Amygdala (tissue), 56 donors: ENCODE measurements at regions not wholly inside any gene's neighbourhood (a gene's known extent, or its start where the extent isn't known, plus 50 kb on each side); places are given as distances from the start of the nearest gene placed in this dataset.
"Not testable (repeated sequence)": the region's sequence is repeated elsewhere in the genome, so short reads cannot be mapped to it uniquely, and the experiment has no call there.

Source experiments
- DNase-seq, 56 donors: peaks; one replicate each; lab custom pipeline; 2025; lab: John Stamatoyannopoulos, UW

- DNase-seq: no peak
Observed at GRCh38 chr14:24744641-24745040, 110.7 kb upstream of the GZMB start.

- DNase-seq: no peak
Observed at GRCh38 chr14:24741871-24742270, 107.9 kb upstream of the GZMB start.

- no peak for DNase-seq
Observed at GRCh38 chr14:24735984-24736630, 102.1 kb upstream of the GZMB start.

DNA sequence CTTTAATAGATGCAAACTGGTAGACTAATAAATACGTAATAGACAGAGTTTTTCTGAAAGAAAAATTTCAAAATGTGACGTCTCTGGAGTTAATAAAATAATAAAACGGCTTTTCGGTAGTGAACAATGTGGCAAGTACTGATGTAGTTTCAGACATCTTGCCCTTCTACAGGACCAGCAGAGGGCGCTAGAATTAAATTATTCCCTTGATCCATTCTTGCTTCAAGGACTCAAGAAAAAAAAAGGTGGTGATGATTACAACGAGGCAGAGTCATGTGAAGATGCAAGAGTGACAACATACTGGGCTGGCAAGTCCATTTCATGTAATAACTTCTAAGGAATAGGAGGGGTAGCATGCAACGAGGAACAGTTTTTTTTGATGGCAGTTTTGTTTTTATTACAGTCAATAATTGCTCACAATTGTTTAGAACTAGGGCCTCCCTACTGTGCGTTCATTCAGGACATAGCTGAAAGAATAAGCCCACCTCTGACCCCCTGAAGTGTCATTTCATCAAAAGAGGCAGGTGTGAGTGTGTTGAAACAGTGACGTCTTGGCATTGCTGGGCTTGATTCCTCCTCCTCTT is 101.0 kb upstream of the GZMB start:
- peak in 21 of 56 donors; percentile 1 to 72 (median 18) for DNase-seq

DNA sequence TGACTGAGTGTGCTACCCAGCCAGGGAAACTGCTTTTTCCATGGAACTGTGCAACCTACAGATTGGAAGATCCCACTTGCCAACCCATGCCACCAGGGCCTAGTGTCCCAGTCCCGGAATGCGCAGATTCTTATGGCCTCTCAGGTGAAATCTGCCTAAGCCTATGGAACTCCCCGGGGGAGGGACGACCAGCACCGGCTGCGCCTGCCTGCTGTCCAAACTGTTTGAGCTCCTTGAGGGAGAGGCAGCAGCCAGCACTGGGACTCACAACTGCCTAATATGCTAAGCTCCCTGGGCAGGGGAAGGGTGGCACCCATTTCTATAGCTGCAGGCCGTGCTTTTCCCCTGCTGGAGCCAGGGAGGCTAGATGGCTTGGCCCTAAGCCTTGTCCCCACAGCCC is 92.5 kb upstream of the GZMB start:
- no peak for DNase-seq

- no peak for DNase-seq
Observed at GRCh38 chr14:24725311-24725710, 91.3 kb upstream of the GZMB start.

DNA sequence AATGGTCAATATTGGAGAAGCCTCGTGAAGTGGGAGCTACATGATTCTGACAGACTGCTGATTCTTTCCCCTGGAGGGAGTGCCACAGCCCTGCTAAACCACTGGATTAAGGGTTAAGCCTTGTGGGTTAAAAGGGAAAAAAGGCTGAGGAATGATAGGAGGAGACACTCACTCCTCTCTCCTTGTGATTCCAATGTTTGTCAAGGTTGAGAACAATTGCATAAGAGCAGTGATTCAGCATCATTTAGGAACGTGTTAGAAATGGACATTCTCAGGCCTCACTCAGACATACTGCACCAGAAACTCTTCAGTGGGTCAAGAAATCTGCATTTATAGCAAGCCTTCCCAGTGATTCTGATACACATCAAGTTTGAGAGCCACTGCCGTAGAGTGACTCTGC is 87.8 kb upstream of the GZMB start:
- no peak for DNase-seq

DNA sequence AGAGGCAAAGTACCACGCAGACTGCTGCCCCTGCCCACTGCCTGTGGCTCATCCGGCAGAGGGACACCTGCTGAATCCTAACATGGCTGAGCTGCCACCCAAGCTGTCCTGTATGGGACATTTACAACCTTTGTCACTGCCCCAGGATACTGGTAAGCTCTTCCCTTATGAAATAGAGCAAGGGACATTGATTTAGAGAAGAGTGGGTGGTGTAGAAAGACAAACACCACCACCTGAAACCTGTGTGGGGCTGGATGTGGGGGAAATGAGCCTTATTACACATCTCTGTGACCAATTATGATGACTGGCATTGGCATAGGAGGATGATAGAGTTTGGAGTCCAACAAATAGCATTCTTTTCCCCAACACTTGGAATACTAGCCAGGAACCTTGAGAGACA is 81.2 kb upstream of the GZMB start:
- DNase-seq: no peak

DNA sequence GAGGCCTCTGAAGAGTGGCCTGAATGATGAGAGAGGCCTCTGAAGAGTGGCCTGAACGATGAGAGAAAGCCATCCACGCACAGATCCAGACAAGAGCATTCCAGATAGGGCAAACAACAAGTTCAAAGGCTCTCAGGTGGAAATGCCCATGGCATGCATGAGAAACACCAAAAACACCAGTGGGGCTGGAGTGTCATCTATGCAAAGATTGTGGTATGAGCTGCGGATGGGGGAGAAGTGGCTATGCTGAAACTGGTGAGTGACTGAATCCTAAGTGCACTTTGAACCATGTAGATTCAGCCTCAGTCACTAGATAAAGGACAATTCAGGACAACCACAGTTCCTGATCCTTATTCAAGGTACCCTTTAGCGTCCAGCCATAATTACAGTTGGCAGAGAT is 79.4 kb upstream of the GZMB start:
- no peak for DNase-seq

DNA sequence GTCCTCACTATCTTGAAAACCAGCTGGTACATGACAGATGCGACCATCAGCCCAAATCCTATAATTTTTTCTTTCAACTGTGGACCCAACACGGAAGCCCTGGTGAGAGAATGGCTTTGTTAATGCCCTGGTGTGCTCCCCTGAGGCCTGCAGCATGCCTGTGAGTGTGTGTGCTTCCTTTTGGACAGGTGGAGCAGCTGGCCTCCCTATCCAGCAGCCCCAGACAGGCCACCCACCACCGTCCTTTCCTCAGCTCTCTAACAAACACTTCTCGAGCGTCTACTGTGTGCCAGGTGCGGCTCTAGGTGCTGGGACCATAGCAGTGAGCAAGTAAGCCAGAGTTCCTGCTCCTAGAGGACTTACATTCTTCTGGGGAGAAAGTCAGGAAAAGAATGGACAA is 78.9 kb upstream of the GZMB start:
- no peak for DNase-seq

DNA sequence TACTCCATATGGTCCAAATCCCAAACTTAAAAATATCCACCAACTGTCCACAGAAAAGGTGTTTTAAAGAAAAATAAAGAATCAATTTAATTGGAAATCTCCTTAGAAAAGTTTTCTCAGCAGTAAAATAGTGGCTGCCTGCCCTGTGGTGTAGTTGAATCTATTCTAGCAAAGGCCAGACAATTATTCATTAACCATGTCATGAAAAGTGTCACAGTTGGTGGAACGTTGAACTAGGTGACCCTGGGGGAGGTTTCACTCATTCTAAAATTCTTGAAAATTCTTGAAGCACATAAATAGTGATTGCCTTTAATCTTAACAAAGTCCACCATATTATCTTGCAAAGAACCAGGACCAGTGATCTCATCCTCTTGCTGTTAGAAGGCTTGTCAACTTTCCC is 78.4 kb upstream of the GZMB start:
- no peak for DNase-seq

DNA sequence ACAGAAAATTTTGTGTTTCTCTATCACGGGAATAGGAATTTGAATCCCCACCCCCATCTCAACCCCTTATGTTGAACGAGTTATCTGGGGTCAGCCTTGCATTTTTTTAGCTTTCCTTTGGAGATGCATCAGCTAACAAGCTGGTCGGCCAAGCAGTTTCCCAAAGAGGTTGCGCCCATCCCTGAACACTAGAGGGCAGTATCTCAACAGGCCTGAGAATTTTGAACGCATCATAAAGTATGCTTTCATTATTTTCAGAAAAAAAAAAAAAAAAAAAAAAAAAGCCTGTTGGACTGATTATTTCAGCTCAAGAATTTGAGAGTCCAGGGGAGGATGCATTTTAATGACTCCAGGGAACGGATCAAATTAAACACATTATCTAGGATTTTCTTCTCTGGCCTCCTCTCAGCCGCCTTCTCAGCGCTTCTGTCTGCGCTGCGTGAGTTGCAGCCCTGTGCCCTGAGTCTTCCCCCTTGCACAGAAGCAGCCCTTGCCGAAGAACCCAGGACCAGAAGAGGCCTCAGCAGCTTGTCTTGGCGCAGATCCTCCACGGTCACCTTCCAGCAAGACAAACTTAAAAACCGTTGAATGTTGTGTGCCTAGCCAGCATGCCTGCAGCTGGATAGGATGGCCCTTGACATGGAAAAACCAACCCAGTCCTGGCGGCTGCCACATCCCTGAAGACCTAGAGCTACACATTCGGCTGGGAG is 76.6 kb upstream of the GZMB start:
- peak in 38 of 56 donors; percentile 3 to 78 (median 26) for DNase-seq

GRCh38 chr14:24708684-24709083 is 74.7 kb upstream of the GZMB start:
- no peak for DNase-seq

GRCh38 chr14:24706351-24706750 is 72.4 kb upstream of the GZMB start:
- DNase-seq: no peak

DNA sequence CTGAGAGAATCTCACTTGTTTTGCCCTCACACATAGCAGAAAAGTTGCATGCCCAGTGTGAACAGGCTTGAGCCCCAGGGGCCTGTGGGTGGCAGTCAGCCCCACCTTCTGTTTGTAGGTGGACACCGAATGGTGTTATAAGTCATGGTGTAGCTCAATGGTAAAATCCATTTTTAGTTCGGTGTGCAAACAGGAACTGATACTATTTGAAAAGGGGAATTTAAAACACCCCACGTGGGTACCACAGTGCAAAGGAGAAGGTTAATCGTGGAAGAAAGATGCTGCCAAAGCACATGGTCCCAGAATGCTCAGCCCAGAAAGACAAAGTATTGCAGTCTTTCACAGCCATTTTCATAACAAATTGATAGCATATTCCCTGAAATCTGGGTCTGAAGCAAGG is 71.8 kb upstream of the GZMB start:
- DNase-seq: peak in 1 of 56 donors; percentile 3

- DNase-seq: no peak
Observed at GRCh38 chr14:24701062-24701461, 67.1 kb upstream of the GZMB start.

DNA sequence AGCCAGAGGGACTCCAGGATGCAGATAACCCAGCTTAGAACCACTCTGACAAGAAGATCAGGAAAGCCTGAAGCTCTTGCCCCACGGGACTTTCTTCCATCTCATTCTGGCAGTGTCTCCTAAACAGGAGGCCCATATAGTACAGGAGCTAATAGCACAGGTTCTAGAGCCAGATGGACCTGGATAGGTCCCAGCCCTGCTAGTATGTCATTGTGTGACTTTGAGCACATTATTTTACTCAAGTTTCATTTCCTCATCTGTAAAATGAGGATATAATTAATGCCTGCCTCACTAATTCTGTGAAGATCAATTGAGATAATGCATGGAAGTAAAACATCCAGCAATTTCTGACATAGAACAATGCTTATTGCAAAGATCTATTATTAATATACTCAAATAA is 66.5 kb upstream of the GZMB start:
- DNase-seq: no peak

DNA sequence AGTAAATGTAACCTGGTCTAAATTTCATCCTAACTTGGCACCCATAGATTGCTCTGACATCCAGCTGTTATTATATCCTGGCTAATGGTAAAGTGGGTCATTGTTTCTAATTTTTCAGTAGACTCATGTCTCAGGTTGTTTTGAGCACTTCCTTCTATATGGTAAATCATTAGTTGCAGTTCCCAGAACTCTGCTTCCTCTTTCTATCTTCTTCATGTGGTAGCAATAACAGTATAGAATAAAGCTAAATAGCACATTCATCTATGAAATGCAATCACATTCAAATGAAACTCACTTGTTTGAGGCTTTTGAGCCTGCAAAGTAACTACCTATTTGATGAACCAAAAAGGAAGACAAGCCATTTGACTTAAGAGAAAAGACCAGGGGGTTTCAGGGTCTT is 65.1 kb upstream of the GZMB start:
- DNase-seq: no peak

GRCh38 chr14:24696280-24696920 is 62.4 kb upstream of the GZMB start:
- not testable (repeated sequence) for DNase-seq

DNA sequence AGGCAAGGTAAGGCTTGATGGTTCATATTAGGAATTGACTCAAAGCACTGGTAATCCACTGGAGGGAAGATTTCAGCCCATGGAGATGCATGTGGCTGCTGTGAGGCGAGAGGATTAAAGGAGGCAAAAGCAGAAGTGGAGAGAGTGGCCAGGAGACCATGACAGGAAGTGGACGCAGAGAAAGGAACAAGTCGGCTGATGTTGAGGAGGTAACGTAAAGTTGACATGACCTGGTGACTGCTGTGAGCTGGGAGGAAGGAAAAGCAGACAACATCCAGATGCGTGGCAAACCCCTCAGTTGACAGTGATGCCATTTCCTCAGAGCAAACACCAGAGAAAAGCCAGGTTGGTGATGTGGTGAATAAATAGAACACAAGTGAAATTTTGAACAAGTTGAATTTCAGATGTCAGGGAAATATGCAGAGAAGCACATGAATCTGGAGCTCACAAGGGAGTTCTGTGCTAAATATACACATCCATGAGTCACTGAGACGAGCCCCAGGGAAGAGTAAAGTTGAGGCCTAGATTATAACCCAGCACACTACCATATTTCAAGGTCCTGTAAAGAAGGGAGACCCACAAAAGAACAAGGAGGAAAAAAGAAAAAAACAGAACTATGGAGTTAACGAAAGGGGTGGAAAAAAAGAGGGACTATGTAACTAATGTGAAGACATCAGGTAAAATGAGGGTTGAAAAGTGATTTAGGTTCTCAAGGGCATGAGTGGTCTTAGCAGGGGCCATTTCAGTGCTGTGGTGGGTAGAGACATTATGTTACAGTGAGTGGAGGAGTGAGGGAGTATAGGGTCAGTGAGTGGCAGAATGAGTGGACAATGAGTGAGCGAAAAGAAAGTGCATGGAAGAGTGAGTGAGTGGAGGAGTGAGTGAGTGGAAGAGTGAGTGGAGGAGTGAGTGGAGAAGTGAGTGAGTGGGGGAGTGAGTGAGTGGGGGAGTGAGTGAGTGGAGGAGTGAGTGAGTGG is 61.6 kb upstream of the GZMB start:
- peak in 10 of 56 donors; percentile 3 to 40 (median 19) for DNase-seq
